ENCODE measurements at regions not wholly inside any gene's neighbourhood (a gene's known extent, or its start where the extent isn't known, plus 50 kb on each side); places are given as distances from the start of the nearest gene placed in this dataset.

- no peaks in the 10 kb centered on the region for H3K4me1 ChIP-seq (ENCODE audit: control insufficient read depth in 2 of 2, insufficient read depth in 2 of 2, low read length in 2 of 2)
- Mint-ChIP-seq H3K27ac (no peak overlapping the region), H3K9me3 (ENCODE audit: insufficient read depth) (no peaks in the 10 kb centered on the region), H3K27me3 (no peaks in the 10 kb centered on the region), H3K4me3 (no peak overlapping the region), H3K4me1 (no peaks in the 10 kb centered on the region)
- CTCF ChIA-PET, result no interaction called here
- intact Hi-C loops (cut with micrococcal nuclease), result no loop called here
- ATAC-seq (ENCODE audit: low read depth) (no peak), DNase-seq (no peak)
- peaks cover 0 to 13% (median 0%) of the 10 kb centered on the region in 3 donors for H3K9me3 ChIP-seq (ENCODE audit: control extremely low read depth in 1 of 3, control insufficient read depth in 2 of 3, insufficient read depth in 1 of 3, low read length in 2 of 3)
- H3K9ac ChIP-seq (ENCODE audit: low read length), result no peak overlapping the region
- H2AFZ ChIP-seq (ENCODE audit: insufficient read depth, low read depth, low read length, poor library complexity, severe bottlenecking), result no peak overlapping the region
- POLR2A ChIA-PET, result no interaction called here
- H3K36me3 ChIP-seq (replicated peaks in 1 of 2; ENCODE audit: control extremely low read depth in 1 of 2, control insufficient read depth in 1 of 2, extremely low read depth in 1 of 2, insufficient read depth in 2 of 2, low read length in 1 of 2), result no peaks in the 10 kb centered on the region
- H4K20me1 ChIP-seq (ENCODE audit: control insufficient read depth, insufficient read depth, low read length, poor library complexity, severe bottlenecking), result no peaks in the 10 kb centered on the region
- H3K27me3 ChIP-seq (replicated peaks in 1 of 4; ENCODE audit: control extremely low read depth in 1 of 4, control insufficient read depth in 3 of 4, insufficient read depth in 4 of 4, low read length in 3 of 4), result no peaks in the 10 kb centered on the region
- TF ChIP-seq CTCF (IDR thresholded peaks at IDR 0.05) (no peak), EZH2 (IDR thresholded peaks at IDR 0.05; ENCODE audit: borderline replicate concordance, insufficient read depth, low read depth, low read length, poor library complexity, severe bottlenecking) (no peak)
- 85% methylated on average over 4 of the region's 7 CpGs for WGBS (ENCODE audit: insufficient coverage)
- no peak overlapping the region for H3K4me3 ChIP-seq (ENCODE audit: control extremely low read depth in 1 of 5, extremely low read depth in 1 of 5, insufficient read depth in 1 of 5, low read depth in 2 of 5, low read length in 4 of 5)
- H3K4me2 ChIP-seq (replicated peaks; ENCODE audit: low read depth, low read length, poor library complexity, severe bottlenecking), result no peak overlapping the region
- H3K27ac ChIP-seq (ENCODE audit: low read length in 2 of 2), result no peak overlapping the region
- H3K79me2 ChIP-seq (ENCODE audit: control insufficient read depth, insufficient read depth, low read length), result no peaks in the 10 kb centered on the region
Measured at GRCh38 chr4:136441629-136442282, 1090.5 kb downstream of the PCDH18 start.

GRCh38 chr4:136438645-136439044, 1093.6 kb downstream of the PCDH18 start:
- no peak overlapping the region for H3K4me3 ChIP-seq (ENCODE audit: control extremely low read depth in 1 of 5, extremely low read depth in 1 of 5, insufficient read depth in 1 of 5, low read depth in 2 of 5, low read length in 4 of 5)
- no peak for ATAC-seq (ENCODE audit: low read depth)
- CTCF ChIA-PET, result no interaction called here

More at GRCh38 chr4:136438645-136439044, 1093.6 kb downstream of the PCDH18 start:
- no peaks in the 10 kb centered on the region for H3K36me3 ChIP-seq (replicated peaks in 1 of 2; ENCODE audit: control extremely low read depth in 1 of 2, control insufficient read depth in 1 of 2, extremely low read depth in 1 of 2, insufficient read depth in 2 of 2, low read length in 1 of 2)
- no peaks in the 10 kb centered on the region for H3K79me2 ChIP-seq (ENCODE audit: control insufficient read depth, insufficient read depth, low read length)
- H3K9ac ChIP-seq (ENCODE audit: low read length), result no peak overlapping the region
- Mint-ChIP-seq H3K27ac (no peak overlapping the region), H3K27me3 (no peaks in the 10 kb centered on the region), H3K4me3 (no peak overlapping the region), H3K4me1 (no peaks in the 10 kb centered on the region), H3K9me3 (ENCODE audit: insufficient read depth) (no peaks in the 10 kb centered on the region)
- H3K4me1 ChIP-seq (ENCODE audit: control insufficient read depth in 2 of 2, insufficient read depth in 2 of 2, low read length in 2 of 2), result no peaks in the 10 kb centered on the region
- no peak overlapping the region for H3K4me2 ChIP-seq (replicated peaks; ENCODE audit: low read depth, low read length, poor library complexity, severe bottlenecking)
- DNase-seq, result no peak
- TF ChIP-seq EZH2 (IDR thresholded peaks at IDR 0.05; ENCODE audit: borderline replicate concordance, insufficient read depth, low read depth, low read length, poor library complexity, severe bottlenecking), result no peak
- no peak for TF ChIP-seq CTCF (IDR thresholded peaks at IDR 0.05)
- H4K20me1 ChIP-seq (ENCODE audit: control insufficient read depth, insufficient read depth, low read length, poor library complexity, severe bottlenecking), result no peaks in the 10 kb centered on the region
- no peaks in the 10 kb centered on the region for H3K27me3 ChIP-seq (replicated peaks in 1 of 4; ENCODE audit: control extremely low read depth in 1 of 4, control insufficient read depth in 3 of 4, insufficient read depth in 4 of 4, low read length in 3 of 4)
- H2AFZ ChIP-seq (ENCODE audit: insufficient read depth, low read depth, low read length, poor library complexity, severe bottlenecking), result no peak overlapping the region
- POLR2A ChIA-PET, result no interaction called here
- H3K27ac ChIP-seq (ENCODE audit: low read length in 2 of 2), result no peak overlapping the region
- intact Hi-C loops (cut with micrococcal nuclease), result no loop called here
- H3K9me3 ChIP-seq (ENCODE audit: control extremely low read depth in 1 of 3, control insufficient read depth in 2 of 3, insufficient read depth in 1 of 3, low read length in 2 of 3), result peaks cover 0 to 13% (median 0%) of the 10 kb centered on the region in 3 donors
